Ammon's horn (tissue), 1 donor: ENCODE measurements at regions not wholly inside any gene's neighbourhood (a gene's known extent, or its start where the extent isn't known, plus 50 kb on each side); places are given as distances from the start of the nearest gene placed in this dataset.

Experiments used
- DNase-seq: peaks from one replicate; pipeline ENCODE4 v3.0.0-alpha.2; 2016; ENCODE audit warnings: low spot score

GRCh38 chr11:91243051-91243450, 981.6 kb upstream of the FAT3 start:
- no peak for DNase-seq

- DNase-seq = no peak
Measured at GRCh38 chr11:91241226-91241625, 983.4 kb upstream of the FAT3 start.

- no peak for DNase-seq
Measured at GRCh38 chr11:91239359-91239758, 985.3 kb upstream of the FAT3 start.

GRCh38 chr11:91231226-91231625, 993.4 kb upstream of the FAT3 start:
- DNase-seq = no peak

GRCh38 chr11:91230647-91231046, 994.0 kb upstream of the FAT3 start:
- DNase-seq = no peak

GRCh38 chr11:91222830-91223229, 1000.0 kb upstream of the CHORDC1 start:
- no peak for DNase-seq

GRCh38 chr11:91220476-91221202, 997.8 kb upstream of the CHORDC1 start:
- DNase-seq = no peak

DNA sequence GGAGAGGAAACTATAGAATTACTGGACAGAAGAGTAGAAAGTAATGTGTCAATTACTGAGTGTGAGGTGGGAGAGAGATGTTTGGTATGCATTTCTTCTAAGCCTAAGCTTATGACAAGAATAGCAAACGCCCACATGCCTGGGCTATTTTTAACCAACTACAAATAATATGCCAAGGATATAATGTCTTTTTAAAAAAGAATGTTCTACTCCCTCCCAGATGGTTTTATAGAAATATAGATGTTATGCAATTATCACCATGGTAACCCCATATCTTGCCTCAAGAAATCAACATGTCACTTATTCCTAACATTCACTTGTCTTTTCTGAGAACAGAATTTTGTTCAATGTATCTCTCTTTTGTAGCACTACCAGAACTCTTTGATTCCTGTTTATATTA, 996.7 kb upstream of the CHORDC1 start:
- peak; percentile 15 for DNase-seq

GRCh38 chr11:91209751-91210150, 986.9 kb upstream of the CHORDC1 start:
- no peak for DNase-seq

DNA sequence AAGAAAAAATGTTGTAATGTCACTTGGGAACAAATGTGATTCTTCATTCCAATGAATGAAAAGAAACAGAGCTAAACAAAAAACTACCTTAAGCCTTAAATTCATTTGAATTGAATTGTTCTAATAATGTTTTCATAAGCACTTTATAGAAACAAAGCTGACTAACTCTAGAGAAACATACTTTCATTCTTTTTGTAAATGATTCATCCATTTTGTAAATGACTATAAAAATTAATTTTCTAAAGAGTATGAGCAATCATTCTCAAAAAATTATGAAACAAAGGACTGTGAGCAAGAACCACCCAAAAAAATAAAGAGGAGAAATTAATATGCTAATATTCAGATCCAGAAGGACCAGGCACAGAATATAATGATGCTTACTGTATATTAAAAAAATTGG, 986.5 kb upstream of the CHORDC1 start:
- no peak for DNase-seq

- DNase-seq = no peak
Measured at GRCh38 chr11:91199866-91200265, 977.0 kb upstream of the CHORDC1 start.

GRCh38 chr11:91194546-91194945, 971.7 kb upstream of the CHORDC1 start:
- DNase-seq = no peak

DNA sequence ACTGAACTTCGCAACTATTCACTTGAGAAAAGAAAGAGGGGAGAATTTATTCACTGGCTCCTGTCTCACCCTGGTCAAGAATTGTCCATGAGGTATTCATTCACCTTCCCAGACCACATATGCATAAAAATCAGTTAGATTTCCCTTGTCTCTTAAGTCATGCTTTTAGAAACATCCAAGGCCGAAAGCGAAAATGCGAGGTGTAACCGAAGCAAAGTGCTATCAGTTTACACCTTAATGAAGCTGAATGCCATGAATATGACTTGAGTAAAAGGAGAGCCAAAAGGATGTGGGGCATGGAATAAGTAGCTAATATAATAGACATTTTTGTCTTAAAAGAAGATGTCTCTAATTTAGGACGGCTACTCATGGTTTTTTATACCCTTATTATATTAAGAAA, 965.6 kb upstream of the CHORDC1 start:
- no peak for DNase-seq

GRCh38 chr11:91187314-91187713, 964.5 kb upstream of the CHORDC1 start:
- no peak for DNase-seq

- no peak for DNase-seq
Measured at GRCh38 chr11:91178366-91178765, 955.5 kb upstream of the CHORDC1 start.

DNA sequence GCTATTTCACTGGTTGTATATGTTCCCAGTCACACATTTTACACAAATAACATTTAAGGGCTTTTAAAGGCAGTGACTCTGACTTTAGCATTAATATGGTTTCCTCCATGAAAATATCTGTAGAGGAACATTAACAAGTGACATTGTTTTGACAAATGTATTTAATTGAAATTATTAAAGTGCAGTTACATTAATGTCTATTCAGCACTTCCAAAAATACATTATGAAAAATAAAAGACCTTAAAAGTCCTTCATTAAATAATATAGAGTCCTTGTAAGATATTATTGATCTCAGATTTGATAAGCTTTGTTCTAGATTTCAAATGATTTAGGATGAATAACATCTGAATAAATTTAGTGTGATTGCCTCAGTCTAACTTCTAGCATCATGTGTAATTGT, 951.9 kb upstream of the CHORDC1 start:
- DNase-seq = no peak

GRCh38 chr11:91174193-91174592, 951.3 kb upstream of the CHORDC1 start:
- no peak for DNase-seq

DNA sequence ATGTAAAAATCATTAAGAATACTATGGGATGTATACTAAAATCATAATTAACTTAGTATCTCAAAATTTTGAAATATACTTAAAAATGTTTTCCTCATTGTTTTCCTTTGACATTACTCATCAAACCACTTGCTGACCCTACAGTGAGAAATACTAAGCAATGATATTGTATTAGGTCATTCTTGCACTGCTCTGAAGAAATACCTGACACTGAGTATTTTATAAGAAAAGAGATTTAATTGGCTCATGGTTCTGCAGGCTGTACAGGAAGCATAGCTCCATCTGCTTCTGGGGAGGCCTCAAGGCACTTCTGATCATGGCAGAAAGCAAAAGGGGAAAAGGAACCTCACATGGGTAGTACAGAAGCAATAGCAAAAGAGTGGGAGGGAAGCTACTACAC, 950.9 kb upstream of the CHORDC1 start:
- DNase-seq = no peak

GRCh38 chr11:91170711-91171110, 947.9 kb upstream of the CHORDC1 start:
- no peak for DNase-seq

DNA sequence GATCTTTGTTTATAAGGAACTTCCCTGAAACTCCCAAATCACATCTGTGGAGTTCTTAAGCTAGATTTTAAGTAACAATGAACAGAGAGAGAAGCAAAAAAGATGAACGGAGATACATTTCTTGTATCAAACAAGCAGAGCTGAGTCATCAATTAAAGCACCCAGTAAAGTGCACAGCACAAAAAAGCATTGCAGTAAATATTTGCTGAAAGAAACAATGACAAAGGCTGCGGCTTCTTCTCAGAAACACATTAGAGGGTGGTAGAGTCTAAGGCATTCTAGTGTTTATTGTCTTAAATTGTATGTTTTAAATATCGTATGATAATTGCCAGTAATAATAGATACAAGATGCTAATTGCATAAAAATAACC, 941.6 kb upstream of the CHORDC1 start:
- no peak for DNase-seq

DNA sequence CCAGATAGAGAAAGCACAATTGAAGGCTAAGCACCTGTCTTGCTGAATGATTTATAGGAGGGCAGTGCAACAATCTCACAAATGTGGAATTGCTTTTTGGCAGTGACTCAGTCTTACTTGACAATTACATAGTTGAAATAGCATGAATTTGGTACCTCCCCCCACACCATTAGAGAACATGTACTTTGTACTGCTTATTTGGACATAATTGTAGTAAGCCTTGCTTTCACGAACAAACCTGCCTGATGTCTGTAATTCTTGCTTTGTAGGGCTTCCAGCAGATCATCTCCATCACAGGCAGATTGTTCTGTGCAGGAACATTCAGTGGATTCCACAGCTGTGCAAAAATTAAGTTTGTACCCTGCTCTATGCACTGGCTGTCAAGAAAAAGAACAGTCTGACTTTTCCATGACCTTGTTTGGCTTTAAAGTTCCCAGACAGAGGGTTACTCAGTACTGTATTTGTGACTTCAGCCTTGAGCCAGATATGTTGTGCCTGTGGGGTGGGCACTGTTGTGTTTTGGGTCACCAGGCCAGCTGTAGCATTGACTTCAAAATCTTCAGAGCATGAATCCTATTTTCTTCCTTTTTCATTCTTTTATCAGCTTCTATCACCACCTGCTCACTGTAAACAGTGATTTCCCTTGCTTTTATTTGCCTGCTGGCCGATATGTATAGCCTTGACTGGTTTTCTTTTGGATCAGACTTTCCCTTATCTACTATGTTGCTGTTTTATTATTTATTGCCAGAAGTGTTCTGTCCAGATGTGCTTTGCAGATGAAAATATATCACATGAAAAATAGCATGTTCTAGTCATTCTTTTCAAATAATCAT, 941.0 kb upstream of the CHORDC1 start:
- DNase-seq = no peak

GRCh38 chr11:91160661-91161060, 937.8 kb upstream of the CHORDC1 start:
- no peak for DNase-seq

- no peak for DNase-seq
Measured at GRCh38 chr11:91158891-91159537, 936.2 kb upstream of the CHORDC1 start.
